Natural killer cell (primary cell): ENCODE measurements at regions not wholly inside any gene's neighbourhood (a gene's known extent, or its start where the extent isn't known, plus 50 kb on each side); places are given as distances from the start of the nearest gene placed in this dataset.

Experiments
- ATAC-seq, 3 donors: fragments of 150-1000 bp in 2 of 3; fragments of 200-7000 bp in 1 of 3; cut with Tn5 transposase; 1 replicate in 1 of 3; 2 replicates in 2 of 3; pipeline ENCODE4 v1.10.0; 2021; ENCODE audit warnings: mild to moderate bottlenecking in 2 of 3, moderate library complexity in 2 of 3
- DNase-seq, 2 donors: peaks; one replicate each; pipeline versions ENCODE4 v3.0.0 to v3.0.0-alpha.2; 2013 to 2021; ENCODE audit warnings: mixed read lengths in 1 of 2
- H3K27ac ChIP-seq: one replicate; pipeline ENCODE4 v1.5.1; 2013; ENCODE audit warnings: mild to moderate bottlenecking, low read length
- H3K27me3 ChIP-seq: one replicate; pipeline ENCODE4 v1.6.1; 2013; ENCODE audit warnings: low read length; ENCODE audit not compliant: control insufficient read depth, insufficient read depth
- H3K36me3 ChIP-seq: one replicate; pipeline ENCODE4 v1.6.1; 2013; ENCODE audit warnings: low read length; ENCODE audit not compliant: control insufficient read depth, insufficient read depth
- H3K4me1 ChIP-seq: one replicate; pipeline ENCODE4 v1.6.1; 2013; ENCODE audit warnings: low read length; ENCODE audit not compliant: control insufficient read depth, insufficient read depth
- H3K4me3 ChIP-seq: one replicate; pipeline ENCODE4 v1.5.1; 2013; ENCODE audit warnings: low read length
- H3K9me3 ChIP-seq: one replicate; pipeline ENCODE4 v1.6.1; 2013; ENCODE audit warnings: low read length; ENCODE audit not compliant: control insufficient read depth, insufficient read depth
- H3K27ac Mint-ChIP-seq, 2 donors: one replicate each; pipeline ENCODE4 v1.8.0; 2022; ENCODE audit warnings: mild to moderate bottlenecking in 2 of 2, mixed read lengths in 2 of 2, moderate library complexity in 1 of 2
- H3K27me3 Mint-ChIP-seq, 2 donors: one replicate each; pipeline ENCODE4 v1.8.0; 2022; ENCODE audit warnings: low read depth in 2 of 2, mixed read lengths in 2 of 2
- H3K36me3 Mint-ChIP-seq: one replicate; pipeline ENCODE4 v1.8.0; 2022; ENCODE audit warnings: mixed read lengths
- H3K4me1 Mint-ChIP-seq, 2 donors: one replicate each; pipeline ENCODE4 v1.8.0; 2022; ENCODE audit warnings: mixed read lengths in 2 of 2
- H3K4me3 Mint-ChIP-seq: one replicate; pipeline ENCODE4 v1.8.0; 2022; ENCODE audit warnings: mild to moderate bottlenecking, moderate library complexity, mixed read lengths
- H3K9me3 Mint-ChIP-seq, 2 donors: one replicate each; pipeline ENCODE4 v1.8.0; 2022; ENCODE audit warnings: mixed read lengths in 2 of 2
- CTCF ChIP-seq: fragments of 200-600 bp; IDR thresholded peaks from one replicate; pipeline ENCODE4 v1.8.0; 2022; ENCODE audit warnings: antibody characterized with exemption
- WGBS: methylation state at CpG from one replicate; pipeline ENCODE4 v1.1.7; 2013; ENCODE audit warnings: missing lambda C conversion rate; ENCODE audit not compliant: insufficient coverage; 5-methylcytosine and 5-hydroxymethylcytosine counted together
- intact Hi-C: fragments of 100-400 bp; cut with micrococcal nuclease; formaldehyde crosslinking; loops from one replicate; pipeline ENCODE4 v1.14.2; 2022

- Mint-ChIP-seq H3K36me3 (no peaks in the 10 kb centered on the region), H3K4me3 (no peak overlapping the region)
- WGBS = 98% methylated on average over 9 of the region's 9 CpGs
Observed at GRCh38 chr1:232568906-232569553, 60.9 kb downstream of the SIPA1L2 start.

GRCh38 chr1:232568331-232568852 lies 61.5 kb downstream of the SIPA1L2 start:
- Histone ChIP-seq H3K36me3 (no peaks in the 10 kb centered on the region), H3K4me3 (no peak overlapping the region), H3K27ac (no peak overlapping the region), H3K9me3 (no peaks in the 10 kb centered on the region), H3K4me1 (no peaks in the 10 kb centered on the region), H3K27me3 (no peaks in the 10 kb centered on the region)
- no peak overlapping the region for H3K27ac Mint-ChIP-seq
- intact Hi-C loops = no loop called here
- 86% methylated on average over 2 of the region's 2 CpGs for WGBS
- no peaks in the 10 kb centered on the region for H3K9me3 Mint-ChIP-seq
- H3K27me3 Mint-ChIP-seq = no peaks in the 10 kb centered on the region
- no peak for TF ChIP-seq CTCF
- no peak overlapping the region for H3K4me3 Mint-ChIP-seq
- H3K36me3 Mint-ChIP-seq = no peaks in the 10 kb centered on the region
- DNase-seq = no peak
- H3K4me1 Mint-ChIP-seq = peaks cover 0 to 10% of the 10 kb centered on the region in 2 donors
- ATAC-seq = no peak

More at GRCh38 chr1:232568906-232569553, 60.9 kb downstream of the SIPA1L2 start:
- no peaks in the 10 kb centered on the region for H3K9me3 Mint-ChIP-seq
- H3K4me3 ChIP-seq = no peak overlapping the region
- no peak overlapping the region for H3K27ac ChIP-seq
- no peaks in the 10 kb centered on the region for H3K9me3 ChIP-seq
- H3K4me1 Mint-ChIP-seq = peaks cover 0 to 10% of the 10 kb centered on the region in 2 donors
- no peak overlapping the region for H3K27ac Mint-ChIP-seq
- intact Hi-C loops = no loop called here
- no peaks in the 10 kb centered on the region for H3K36me3 ChIP-seq
- DNase-seq (no peak), ATAC-seq (no peak)
- no peaks in the 10 kb centered on the region for H3K27me3 Mint-ChIP-seq
- TF ChIP-seq CTCF = no peak
- no peaks in the 10 kb centered on the region for H3K27me3 ChIP-seq
- no peaks in the 10 kb centered on the region for H3K4me1 ChIP-seq

- Mint-ChIP-seq H3K27ac (no peak overlapping the region), H3K36me3 (no peaks in the 10 kb centered on the region), H3K9me3 (no peaks in the 10 kb centered on the region), H3K4me1 (peaks cover 0 to 10% of the 10 kb centered on the region in 2 donors), H3K4me3 (no peak overlapping the region), H3K27me3 (no peaks in the 10 kb centered on the region)
- Histone ChIP-seq H3K27ac (no peak overlapping the region), H3K36me3 (no peaks in the 10 kb centered on the region), H3K4me3 (no peak overlapping the region), H3K4me1 (no peaks in the 10 kb centered on the region), H3K9me3 (no peaks in the 10 kb centered on the region), H3K27me3 (no peaks in the 10 kb centered on the region)
- no peak for ATAC-seq
- 89% methylated on average over 1 of the region's 1 CpG for WGBS
- TF ChIP-seq CTCF = no peak
- no peak for DNase-seq
- intact Hi-C loops = no loop called here
Observed at GRCh38 chr1:232566093-232566492, 63.8 kb downstream of the SIPA1L2 start.
